ENCODE measurements at regions not wholly inside any gene's neighbourhood (a gene's known extent, or its start where the extent isn't known, plus 50 kb on each side); places are given as distances from the start of the nearest gene placed in this dataset.
"Not testable (repeated sequence)": the region's sequence is repeated elsewhere in the genome, so short reads cannot be mapped to it uniquely, and the experiment has no call there.

DNA sequence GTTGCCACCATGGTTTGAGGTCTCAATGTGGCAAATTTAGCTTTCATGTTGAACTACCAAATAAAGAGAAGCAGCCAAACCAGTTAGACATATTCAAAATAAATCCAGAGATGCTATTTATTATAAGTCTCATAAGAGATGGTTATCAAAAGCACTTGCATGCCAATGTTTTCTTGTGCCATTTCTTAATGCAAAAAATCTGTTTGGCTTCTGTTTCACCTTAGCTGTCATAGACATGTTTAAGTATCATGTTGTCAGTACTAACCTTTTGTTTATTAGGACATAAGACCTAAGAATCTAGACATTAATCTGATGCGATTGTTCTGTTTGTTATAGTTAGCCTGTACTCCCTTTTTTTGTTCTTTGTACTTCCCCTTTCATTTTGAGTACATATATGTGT, 110.0 kb upstream of the FBXO28 start:
- not testable (repeated sequence) for TF ChIP-seq POLR2A (IDR thresholded peaks at IDR 0.05)
- TF ChIP-seq, protein P1, sequence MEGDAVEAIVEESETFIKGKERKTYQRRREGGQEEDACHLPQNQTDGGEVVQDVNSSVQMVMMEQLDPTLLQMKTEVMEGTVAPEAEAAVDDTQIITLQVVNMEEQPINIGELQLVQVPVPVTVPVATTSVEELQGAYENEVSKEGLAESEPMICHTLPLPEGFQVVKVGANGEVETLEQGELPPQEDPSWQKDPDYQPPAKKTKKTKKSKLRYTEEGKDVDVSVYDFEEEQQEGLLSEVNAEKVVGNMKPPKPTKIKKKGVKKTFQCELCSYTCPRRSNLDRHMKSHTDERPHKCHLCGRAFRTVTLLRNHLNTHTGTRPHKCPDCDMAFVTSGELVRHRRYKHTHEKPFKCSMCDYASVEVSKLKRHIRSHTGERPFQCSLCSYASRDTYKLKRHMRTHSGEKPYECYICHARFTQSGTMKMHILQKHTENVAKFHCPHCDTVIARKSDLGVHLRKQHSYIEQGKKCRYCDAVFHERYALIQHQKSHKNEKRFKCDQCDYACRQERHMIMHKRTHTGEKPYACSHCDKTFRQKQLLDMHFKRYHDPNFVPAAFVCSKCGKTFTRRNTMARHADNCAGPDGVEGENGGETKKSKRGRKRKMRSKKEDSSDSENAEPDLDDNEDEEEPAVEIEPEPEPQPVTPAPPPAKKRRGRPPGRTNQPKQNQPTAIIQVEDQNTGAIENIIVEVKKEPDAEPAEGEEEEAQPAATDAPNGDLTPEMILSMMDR (IDR thresholded peaks at IDR 0.05) = not testable (repeated sequence)
